Subcutaneous abdominal adipose tissue (tissue), 5 donors: ENCODE measurements at regions not wholly inside any gene's neighbourhood (a gene's known extent, or its start where the extent isn't known, plus 50 kb on each side); places are given as distances from the start of the nearest gene placed in this dataset.
A peak's percentile ranks its signal among the peaks of the same experiment; 100 is the strongest.
"Not testable (repeated sequence)": the region's sequence is repeated elsewhere in the genome, so short reads cannot be mapped to it uniquely, and the experiment has no call there.

Source experiments
- H3K27ac ChIP-seq: one replicate; pipeline ENCODE4 v1.7.0; 2013; ENCODE audit warnings: low read depth, mild to moderate bottlenecking, inconsistent platforms, low read length, moderate library complexity
- H3K27me3 ChIP-seq, 5 donors: one replicate each; pipeline ENCODE4 v1.7.0; 2013; ENCODE audit warnings: low read length in 5 of 5, inconsistent platforms in 1 of 5; ENCODE audit not compliant: control insufficient read depth in 5 of 5, insufficient read depth in 4 of 5
- H3K36me3 ChIP-seq, 5 donors: one replicate each; pipeline ENCODE4 v1.7.0; 2013; ENCODE audit warnings: low read length in 5 of 5; ENCODE audit not compliant: control insufficient read depth in 5 of 5, insufficient read depth in 5 of 5
- H3K4me1 ChIP-seq, 5 donors: one replicate each; pipeline ENCODE4 v1.7.0; 2013; ENCODE audit warnings: low read length in 5 of 5, mild to moderate bottlenecking in 3 of 5, moderate library complexity in 1 of 5; ENCODE audit not compliant: control insufficient read depth in 5 of 5, insufficient read depth in 5 of 5
- H3K4me3 ChIP-seq, 5 donors: one replicate each; pipeline ENCODE4 v1.7.0; 2013; ENCODE audit warnings: low read length in 5 of 5, low read depth in 1 of 5
- H3K9ac ChIP-seq, 5 donors: one replicate each; pipeline ENCODE4 v1.7.0; 2013; ENCODE audit warnings: low read length in 5 of 5, mild to moderate bottlenecking in 4 of 5, moderate library complexity in 3 of 5
- H3K9me3 ChIP-seq, 5 donors: one replicate each; pipeline ENCODE4 v1.7.0; 2013; ENCODE audit warnings: low read length in 5 of 5; ENCODE audit not compliant: control insufficient read depth in 5 of 5
- donor health status: healthy.
- donor health status: healthy.
- donor health status: healthy.
- donor health status: healthy.
- donor health status: healthy.

GRCh38 chr4:58359590-58359989, 1249.4 kb upstream of the IGFBP7 start:
- Histone ChIP-seq H3K4me3 (no peak overlapping the region), H3K4me1 (no peaks in the 10 kb centered on the region), H3K9ac (no peak overlapping the region), H3K9me3 (peaks cover 0 to 21% (median 6%) of the 10 kb centered on the region in 5 donors), H3K27ac (no peak overlapping the region), H3K36me3 (no peaks in the 10 kb centered on the region), H3K27me3 (peaks cover 0 to 4% (median 0%) of the 10 kb centered on the region in 5 donors)

DNA sequence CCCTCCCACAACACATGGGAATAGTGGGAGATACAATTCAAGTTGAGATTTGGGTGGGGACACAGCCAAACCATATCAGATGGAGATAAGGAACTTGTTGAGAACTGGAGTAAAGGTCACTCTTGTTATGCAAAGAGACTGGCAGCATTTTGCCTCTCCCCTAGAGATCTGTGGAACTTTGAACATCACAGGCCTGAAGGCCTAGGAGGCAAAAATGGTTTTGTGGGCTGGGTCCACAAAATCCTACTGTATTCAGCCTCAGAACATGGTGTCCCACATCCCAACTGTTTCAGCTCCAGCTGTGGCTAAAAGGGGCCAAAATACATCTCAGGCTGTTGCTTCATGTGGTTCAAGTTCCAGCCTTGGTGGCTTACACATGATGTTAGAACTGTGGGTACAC, 1247.8 kb upstream of the IGFBP7 start:
- H3K9me3 ChIP-seq, result peaks cover 0 to 21% (median 6%) of the 10 kb centered on the region in 5 donors

DNA sequence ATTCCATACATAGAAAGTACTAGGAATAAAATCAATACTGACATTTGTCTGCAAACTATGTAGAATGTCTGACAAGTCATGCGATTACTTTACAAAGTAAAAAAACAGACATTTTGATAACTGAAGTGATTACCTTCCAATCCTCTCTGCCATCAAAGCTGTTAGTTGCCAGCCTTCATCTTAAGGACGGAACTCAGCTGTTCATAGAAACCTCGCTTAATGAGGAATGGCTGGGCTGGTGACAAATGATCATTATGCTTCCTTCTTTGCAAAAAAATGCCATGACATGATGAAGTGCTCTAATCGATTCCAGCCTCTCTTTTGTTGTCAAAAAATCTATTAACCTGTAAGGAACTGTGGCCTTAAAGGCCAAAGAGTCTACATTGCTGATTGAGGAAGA, 1214.9 kb upstream of the IGFBP7 start:
- Histone ChIP-seq H3K36me3 (no peaks in the 10 kb centered on the region), H3K9ac (no peak overlapping the region), H3K27ac (no peak overlapping the region), H3K4me1 (no peaks in the 10 kb centered on the region), H3K27me3 (no peaks in the 10 kb centered on the region), H3K9me3 (no peaks in the 10 kb centered on the region), H3K4me3 (no peak overlapping the region)

More for the DNA sequence above, 1247.8 kb upstream of the IGFBP7 start:
- Histone ChIP-seq H3K27ac (no peak overlapping the region), H3K9ac (no peak overlapping the region), H3K27me3 (peaks cover 0 to 4% (median 0%) of the 10 kb centered on the region in 5 donors), H3K4me1 (no peaks in the 10 kb centered on the region), H3K4me3 (no peak overlapping the region), H3K36me3 (no peaks in the 10 kb centered on the region)

DNA sequence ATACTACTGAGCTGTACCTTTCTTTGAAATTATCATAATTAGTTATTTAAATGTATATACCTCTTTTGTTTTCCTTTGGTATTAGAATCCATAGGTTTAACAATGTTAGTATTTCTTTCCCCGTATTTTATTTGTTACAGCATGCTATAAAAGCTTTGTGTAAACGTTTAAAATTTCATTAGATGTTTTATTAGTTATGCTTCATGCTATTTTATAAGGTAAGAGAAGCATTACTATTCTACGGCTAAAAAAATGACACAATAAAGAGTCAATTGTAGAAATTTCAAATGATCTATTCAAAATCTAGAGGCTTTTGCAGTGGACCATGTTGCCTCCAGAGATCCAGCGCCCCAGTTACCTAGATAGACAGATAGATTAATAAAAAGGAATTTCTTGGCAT, 1203.3 kb upstream of the IGFBP7 start:
- Histone ChIP-seq H3K36me3 (no peaks in the 10 kb centered on the region), H3K27ac (no peak overlapping the region), H3K4me1 (no peaks in the 10 kb centered on the region), H3K9me3 (peaks cover 0 to 7% (median 0%) of the 10 kb centered on the region in 5 donors), H3K9ac (no peak overlapping the region), H3K4me3 (no peak overlapping the region), H3K27me3 (no peaks in the 10 kb centered on the region)

DNA sequence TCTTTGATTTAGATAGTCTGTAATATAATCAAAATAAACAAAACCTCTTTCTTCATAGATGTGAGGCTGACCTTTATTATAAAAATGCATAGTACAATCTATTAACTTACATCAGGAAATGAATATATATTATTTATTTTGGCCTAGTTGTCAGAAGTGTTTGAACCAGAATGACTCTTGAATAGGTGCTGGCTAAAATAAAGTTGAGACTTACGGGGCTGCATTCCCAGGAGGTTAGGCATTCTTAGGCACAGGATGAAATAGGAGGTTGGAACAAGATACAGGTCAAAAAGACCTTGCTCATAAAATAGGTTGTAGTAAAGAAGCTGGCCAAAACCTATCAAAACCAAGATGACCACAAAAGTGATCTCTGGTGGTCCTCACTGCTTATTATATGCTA, 1193.3 kb upstream of the IGFBP7 start:
- Histone ChIP-seq H3K4me3 (no peak overlapping the region), H3K36me3 (no peaks in the 10 kb centered on the region), H3K9me3 (no peaks in the 10 kb centered on the region), H3K27ac (no peak overlapping the region), H3K9ac (no peak overlapping the region), H3K27me3 (no peaks in the 10 kb centered on the region), H3K4me1 (no peaks in the 10 kb centered on the region)

DNA sequence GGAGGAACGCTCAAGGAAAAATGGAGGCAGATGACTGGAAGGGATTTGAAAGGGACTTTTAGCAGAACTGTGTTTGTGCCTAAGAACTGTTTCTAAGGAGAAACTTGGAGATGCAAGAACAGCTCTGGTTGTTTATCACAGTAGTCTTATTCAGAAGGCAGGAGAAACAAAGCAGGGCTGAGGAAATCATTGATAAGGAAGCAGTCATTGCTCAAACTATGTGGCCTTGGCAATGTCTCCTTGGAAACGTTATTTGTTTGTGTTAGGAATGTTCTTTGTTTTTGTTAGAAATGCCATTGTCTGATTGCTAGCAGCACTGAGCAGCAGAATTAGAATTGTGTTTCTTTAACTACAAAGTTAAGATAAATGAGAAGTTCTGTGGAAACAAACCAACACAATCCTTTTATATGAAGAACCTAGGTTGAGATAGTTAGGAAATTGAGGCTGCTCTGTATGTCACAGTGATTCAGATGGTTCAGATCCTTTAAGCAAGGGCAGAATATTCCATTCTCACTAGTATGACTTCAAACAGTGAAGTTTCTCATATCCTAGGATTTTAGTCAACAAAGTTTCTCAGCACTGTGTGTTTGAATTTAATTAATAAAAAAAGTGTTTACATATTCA, 1191.3 kb upstream of the IGFBP7 start:
- no peak overlapping the region for H3K4me3 ChIP-seq
- no peaks in the 10 kb centered on the region for H3K9me3 ChIP-seq
- H3K36me3 ChIP-seq, result no peaks in the 10 kb centered on the region
- no peaks in the 10 kb centered on the region for H3K27me3 ChIP-seq
- peak overlapping the region in 1 of 5 donors; percentile 28 for H3K9ac ChIP-seq
- H3K27ac ChIP-seq, result no peak overlapping the region
- no peaks in the 10 kb centered on the region for H3K4me1 ChIP-seq

- Histone ChIP-seq H3K9ac (no peak overlapping the region), H3K27me3 (no peaks in the 10 kb centered on the region), H3K36me3 (no peaks in the 10 kb centered on the region), H3K27ac (no peak overlapping the region), H3K4me3 (no peak overlapping the region), H3K9me3 (no peaks in the 10 kb centered on the region), H3K4me1 (no peaks in the 10 kb centered on the region)
These were observed 1176.2 kb upstream of the IGFBP7 start for GRCh38 chr4:58286335-58286734.

DNA sequence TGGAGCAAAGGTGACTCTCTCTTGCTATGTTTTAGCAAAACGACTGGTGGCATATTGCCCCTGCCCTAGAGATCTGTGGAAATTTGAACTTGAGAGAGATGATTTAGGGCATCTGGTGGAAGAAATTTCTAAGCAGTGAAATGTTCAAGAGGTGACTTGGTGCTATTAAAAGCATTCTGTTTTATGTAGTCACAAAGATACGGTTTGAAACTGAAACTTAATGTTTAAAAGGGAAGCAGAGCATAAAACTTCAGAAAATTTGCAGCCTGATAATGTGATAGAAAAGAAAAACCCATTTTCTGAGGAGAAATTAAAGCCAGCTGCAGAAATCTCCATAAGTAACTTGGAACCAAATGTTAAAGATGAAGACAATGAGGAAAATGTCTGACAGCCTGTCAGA, 1170.7 kb upstream of the IGFBP7 start:
- not testable (repeated sequence) for H3K27me3 ChIP-seq, H3K36me3 ChIP-seq, H3K27ac ChIP-seq, H3K4me3 ChIP-seq, H3K9me3 ChIP-seq, H3K4me1 ChIP-seq, H3K9ac ChIP-seq

- H3K4me1 ChIP-seq, result no peaks in the 10 kb centered on the region
- H3K27me3 ChIP-seq, result no peaks in the 10 kb centered on the region
- no peaks in the 10 kb centered on the region for H3K36me3 ChIP-seq
- H3K9ac ChIP-seq, result no peak overlapping the region
- peaks cover 0 to 4% (median 0%) of the 10 kb centered on the region in 5 donors for H3K9me3 ChIP-seq
- H3K4me3 ChIP-seq, result no peak overlapping the region
- H3K27ac ChIP-seq, result no peak overlapping the region
These were observed 1165.7 kb upstream of the IGFBP7 start for GRCh38 chr4:58275856-58276255.

DNA sequence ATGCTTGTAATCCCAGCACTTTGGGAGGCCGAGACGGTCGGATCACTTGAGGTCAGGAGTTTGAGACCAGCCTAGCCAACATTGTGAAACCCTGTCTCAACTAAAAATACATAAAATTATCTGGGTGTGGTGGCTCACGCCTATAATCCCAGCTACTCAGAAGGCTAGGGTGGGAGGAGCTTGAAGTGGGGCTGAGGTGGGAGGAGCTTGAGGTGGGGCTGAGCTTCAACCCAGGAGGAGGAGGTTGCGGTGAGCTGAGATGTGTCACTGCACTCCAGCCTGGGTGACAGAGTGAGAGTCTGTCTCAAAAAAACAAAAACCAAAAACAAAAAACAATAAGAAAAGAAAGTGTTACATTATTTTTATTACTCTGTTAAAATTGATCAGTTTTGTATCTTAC, 1164.4 kb upstream of the IGFBP7 start:
- Histone ChIP-seq H3K4me3 (no peak overlapping the region), H3K27ac (no peak overlapping the region), H3K9ac (no peak overlapping the region), H3K4me1 (no peaks in the 10 kb centered on the region), H3K9me3 (peaks cover 0 to 10% (median 3%) of the 10 kb centered on the region in 5 donors), H3K36me3 (no peaks in the 10 kb centered on the region), H3K27me3 (no peaks in the 10 kb centered on the region)
